ENCODE measurements at regions not wholly inside any gene's neighbourhood (a gene's known extent, or its start where the extent isn't known, plus 50 kb on each side); places are given as distances from the start of the nearest gene placed in this dataset.
A peak's percentile ranks its signal among the peaks of the same experiment; 100 is the strongest.
"Not testable (repeated sequence)": the region's sequence is repeated elsewhere in the genome, so short reads cannot be mapped to it uniquely, and the experiment has no call there.

- DNase-seq (ENCODE audit: low spot score): not testable (repeated sequence)
Measured at GRCh38 chr7:68843985-68844384, 754.3 kb upstream of the AUTS2 start.

GRCh38 chr7:68846811-68847325, 751.4 kb upstream of the AUTS2 start:
- no peak for DNase-seq (ENCODE audit: low spot score)

- DNase-seq (ENCODE audit: low spot score): no peak
Measured at GRCh38 chr7:68853254-68853653, 745.0 kb upstream of the AUTS2 start.

- no peak for DNase-seq (ENCODE audit: low spot score)
Measured at GRCh38 chr7:68857571-68857970, 740.7 kb upstream of the AUTS2 start.

- no peak for DNase-seq (ENCODE audit: low spot score)
Measured at GRCh38 chr7:68858497-68858896, 739.8 kb upstream of the AUTS2 start.

GRCh38 chr7:68861171-68861570, 737.1 kb upstream of the AUTS2 start:
- no peak for DNase-seq (ENCODE audit: low spot score)

- DNase-seq (ENCODE audit: low spot score): no peak
Measured at GRCh38 chr7:68862261-68862660, 736.0 kb upstream of the AUTS2 start.

GRCh38 chr7:68862736-68863135, 735.5 kb upstream of the AUTS2 start:
- no peak for DNase-seq (ENCODE audit: low spot score)

GRCh38 chr7:68865351-68866199, 732.7 kb upstream of the AUTS2 start:
- DNase-seq (ENCODE audit: low spot score): no peak

- no peak for DNase-seq (ENCODE audit: low spot score)
Measured at GRCh38 chr7:68866200-68866570, 732.1 kb upstream of the AUTS2 start.

GRCh38 chr7:68866721-68867120, 731.6 kb upstream of the AUTS2 start:
- DNase-seq (ENCODE audit: low spot score): not testable (repeated sequence)

GRCh38 chr7:68868978-68869377, 729.3 kb upstream of the AUTS2 start:
- no peak for DNase-seq (ENCODE audit: low spot score)

- no peak for DNase-seq (ENCODE audit: low spot score)
Measured at GRCh38 chr7:68873616-68874015, 724.7 kb upstream of the AUTS2 start.

- no peak for DNase-seq (ENCODE audit: low spot score)
Measured at GRCh38 chr7:68875857-68876256, 722.4 kb upstream of the AUTS2 start.

- DNase-seq (ENCODE audit: low spot score): not testable (repeated sequence)
Measured at GRCh38 chr7:68887116-68887515, 711.2 kb upstream of the AUTS2 start.

GRCh38 chr7:68888971-68889385, 709.3 kb upstream of the AUTS2 start:
- no peak for DNase-seq (ENCODE audit: low spot score)

GRCh38 chr7:68892236-68892635, 706.0 kb upstream of the AUTS2 start:
- DNase-seq (ENCODE audit: low spot score): peak; percentile 63

GRCh38 chr7:68893411-68893810, 704.9 kb upstream of the AUTS2 start:
- no peak for DNase-seq (ENCODE audit: low spot score)

GRCh38 chr7:68899156-68899555, 699.1 kb upstream of the AUTS2 start:
- not testable (repeated sequence) for DNase-seq (ENCODE audit: low spot score)

GRCh38 chr7:68900096-68900495, 698.2 kb upstream of the AUTS2 start:
- DNase-seq (ENCODE audit: low spot score): no peak

- DNase-seq (ENCODE audit: low spot score): peak; percentile 22
Measured at GRCh38 chr7:68904630-68905029, 693.6 kb upstream of the AUTS2 start.

GRCh38 chr7:68911754-68912153, 686.5 kb upstream of the AUTS2 start:
- DNase-seq (ENCODE audit: low spot score): no peak

GRCh38 chr7:68914006-68914405, 684.3 kb upstream of the AUTS2 start:
- no peak for DNase-seq (ENCODE audit: low spot score)
